Suppressor macrophage treated with lipopolysaccharide for 1 hour (primary cell): ENCODE measurements at regions not wholly inside any gene's neighbourhood (a gene's known extent, or its start where the extent isn't known, plus 50 kb on each side); places are given as distances from the start of the nearest gene placed in this dataset.
"Not testable (repeated sequence)": the region's sequence is repeated elsewhere in the genome, so short reads cannot be mapped to it uniquely, and the experiment has no call there.

Experiments used
- DNase-seq, 3 donors: peaks; one replicate each; pipeline ENCODE4 v3.0.0-alpha.2; 2020 to 2022

GRCh38 chr14:105740272-105740671 lies 213.9 kb downstream of the TMEM121 start:
- DNase-seq, result not testable (repeated sequence)

DNA sequence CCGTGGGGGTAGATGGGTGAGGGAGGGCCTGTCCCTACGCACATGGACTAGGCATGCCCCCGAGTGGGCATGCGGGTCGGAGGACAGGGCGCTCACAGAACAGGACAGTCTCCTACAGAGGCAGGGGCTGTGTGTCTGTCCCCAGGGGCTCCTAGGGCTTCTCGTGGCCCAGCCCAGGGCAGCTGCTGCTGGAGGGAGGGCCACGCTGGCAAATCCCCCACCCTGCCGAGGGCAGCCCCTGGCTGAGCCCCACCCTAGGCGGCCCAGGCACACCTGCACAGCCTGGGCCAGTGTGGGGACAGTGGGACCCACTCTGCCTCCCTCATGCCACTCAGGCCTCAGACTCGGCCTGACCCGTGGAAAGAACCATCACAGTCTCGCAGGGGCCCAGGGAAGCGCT lies 214.6 kb downstream of the TMEM121 start:
- not testable (repeated sequence) for DNase-seq

GRCh38 chr14:105741707-105742530 lies 215.5 kb downstream of the TMEM121 start:
- DNase-seq, result not testable (repeated sequence)

DNA sequence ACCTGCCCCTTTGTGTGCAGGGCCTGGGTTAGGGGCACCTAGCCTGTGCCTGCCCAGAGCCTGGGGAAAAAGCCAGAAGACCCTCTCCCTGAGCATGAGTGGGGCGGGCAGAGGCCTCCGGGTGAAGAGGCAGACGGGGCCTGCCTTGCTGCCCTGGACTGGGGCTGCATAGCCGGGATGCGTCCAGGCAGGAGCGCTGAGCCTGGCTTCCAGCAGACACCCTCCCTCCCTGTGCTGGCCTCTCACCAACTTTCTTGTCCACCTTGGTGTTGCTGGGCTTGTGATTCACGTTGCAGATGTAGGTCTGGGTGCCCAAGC lies 216.1 kb downstream of the TMEM121 start:
- no peak for DNase-seq

- not testable (repeated sequence) for DNase-seq
Observed at GRCh38 chr14:105742904-105743701, 216.7 kb downstream of the TMEM121 start.

- not testable (repeated sequence) for DNase-seq
Observed at GRCh38 chr14:105744213-105744787, 217.9 kb downstream of the TMEM121 start.

GRCh38 chr14:105745433-105746123 lies 219.2 kb downstream of the TMEM121 start:
- no peak for DNase-seq

GRCh38 chr14:105746124-105746514 lies 219.7 kb downstream of the TMEM121 start:
- DNase-seq, result no peak

GRCh38 chr14:105746800-105747502 lies 220.6 kb downstream of the TMEM121 start:
- not testable (repeated sequence) for DNase-seq

GRCh38 chr14:105747503-105748203 lies 221.3 kb downstream of the TMEM121 start:
- not testable (repeated sequence) for DNase-seq

DNA sequence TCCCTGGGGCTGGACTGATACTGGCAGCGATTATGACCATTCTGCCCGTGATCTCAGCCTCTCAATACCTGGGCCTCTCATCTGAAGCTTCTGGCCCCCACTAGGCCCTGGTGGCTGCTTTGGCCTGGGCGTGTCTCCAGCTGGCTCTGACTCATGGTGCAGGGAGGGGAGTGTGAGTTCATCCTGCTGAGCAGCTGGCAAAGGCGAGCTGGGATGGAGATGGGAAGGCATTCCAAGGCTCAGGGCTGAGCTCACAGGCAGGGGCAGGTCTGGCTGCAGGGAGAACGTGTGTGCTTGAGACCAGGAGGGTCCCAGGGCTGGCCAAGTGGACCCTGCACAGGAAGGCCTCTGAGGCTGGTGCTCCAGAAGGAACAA lies 221.8 kb downstream of the TMEM121 start:
- peak in 1 of 3 donors; percentile 17 for DNase-seq

DNA sequence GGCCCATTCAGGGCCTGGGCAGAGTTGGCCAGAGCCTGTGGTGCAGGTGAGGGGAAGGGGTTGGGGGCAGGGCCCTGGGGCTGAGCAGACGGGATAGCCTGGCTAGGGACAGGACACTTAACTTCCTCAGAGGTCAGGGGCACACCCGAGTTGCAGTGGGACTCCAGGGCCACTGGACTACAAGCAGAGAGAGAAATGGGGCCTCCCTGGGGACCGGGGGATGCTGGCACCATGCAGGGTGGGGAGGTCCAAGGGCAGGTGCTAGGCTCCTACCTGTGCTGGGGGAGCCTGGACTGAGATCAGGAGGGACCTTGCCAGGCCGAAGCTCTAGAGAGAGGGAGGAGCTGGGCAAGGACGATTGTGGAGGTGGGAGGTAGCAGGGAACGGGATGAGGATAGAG lies 222.3 kb downstream of the TMEM121 start:
- not testable (repeated sequence) for DNase-seq

GRCh38 chr14:105749870-105750541 lies 223.6 kb downstream of the TMEM121 start:
- DNase-seq, result not testable (repeated sequence)

GRCh38 chr14:105751291-105751751 lies 224.9 kb downstream of the TMEM121 start:
- DNase-seq, result not testable (repeated sequence)

GRCh38 chr14:105752420-105752819 lies 226.0 kb downstream of the TMEM121 start:
- DNase-seq, result not testable (repeated sequence)

GRCh38 chr14:105760691-105761344 lies 234.4 kb downstream of the TMEM121 start:
- no peak for DNase-seq

DNA sequence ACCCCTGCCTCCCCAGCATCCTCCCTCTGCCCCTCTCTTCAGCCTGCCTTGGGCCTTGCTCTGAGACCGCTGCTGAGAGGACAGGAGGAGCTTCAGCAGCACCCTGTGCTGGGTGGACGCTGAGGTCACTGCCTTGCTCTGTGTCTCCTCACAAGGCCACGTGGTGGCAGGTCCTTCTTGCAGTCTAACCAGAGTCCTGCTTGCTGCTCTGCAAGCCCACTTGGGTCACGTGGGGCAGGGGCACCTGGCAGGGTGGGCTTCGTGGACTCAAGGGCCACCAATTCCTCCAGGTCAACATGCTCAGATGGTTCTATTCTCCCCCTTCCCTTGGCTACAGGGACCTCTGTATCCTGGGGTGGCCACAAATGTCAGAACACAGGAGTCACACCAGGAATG lies 235.0 kb downstream of the TMEM121 start:
- DNase-seq, result not testable (repeated sequence)

DNA sequence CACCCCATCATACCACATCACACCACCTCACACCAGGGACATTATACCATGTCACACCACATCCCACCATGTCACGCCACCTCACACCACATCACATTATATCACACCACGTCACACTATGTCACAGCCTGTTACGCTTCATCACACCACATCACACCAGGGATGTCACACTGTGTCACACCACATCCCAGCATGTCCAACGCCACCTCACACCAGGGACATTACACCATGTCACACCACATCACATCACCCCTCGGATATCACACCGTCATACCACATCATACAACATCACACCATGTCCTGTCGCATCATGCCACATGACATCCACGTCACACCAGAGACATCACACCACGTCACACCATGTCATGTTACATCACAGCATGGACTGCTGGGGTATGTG lies 235.5 kb downstream of the TMEM121 start:
- no peak for DNase-seq

GRCh38 chr14:105762262-105762661 lies 235.9 kb downstream of the TMEM121 start:
- DNase-seq, result not testable (repeated sequence)

GRCh38 chr14:105764254-105764901 lies 238.0 kb downstream of the TMEM121 start:
- DNase-seq, result not testable (repeated sequence)
